ENCODE measurements at regions not wholly inside any gene's neighbourhood (a gene's known extent, or its start where the extent isn't known, plus 50 kb on each side); places are given as distances from the start of the nearest gene placed in this dataset.

GRCh38 chr15:95830281-95830680, 500.2 kb upstream of the NR2F2 start:
- no peak for DNase-seq (ENCODE audit: low spot score)

- no peak for DNase-seq (ENCODE audit: low spot score)
Observed at GRCh38 chr15:95832668-95833067, 497.8 kb upstream of the NR2F2 start.

DNA sequence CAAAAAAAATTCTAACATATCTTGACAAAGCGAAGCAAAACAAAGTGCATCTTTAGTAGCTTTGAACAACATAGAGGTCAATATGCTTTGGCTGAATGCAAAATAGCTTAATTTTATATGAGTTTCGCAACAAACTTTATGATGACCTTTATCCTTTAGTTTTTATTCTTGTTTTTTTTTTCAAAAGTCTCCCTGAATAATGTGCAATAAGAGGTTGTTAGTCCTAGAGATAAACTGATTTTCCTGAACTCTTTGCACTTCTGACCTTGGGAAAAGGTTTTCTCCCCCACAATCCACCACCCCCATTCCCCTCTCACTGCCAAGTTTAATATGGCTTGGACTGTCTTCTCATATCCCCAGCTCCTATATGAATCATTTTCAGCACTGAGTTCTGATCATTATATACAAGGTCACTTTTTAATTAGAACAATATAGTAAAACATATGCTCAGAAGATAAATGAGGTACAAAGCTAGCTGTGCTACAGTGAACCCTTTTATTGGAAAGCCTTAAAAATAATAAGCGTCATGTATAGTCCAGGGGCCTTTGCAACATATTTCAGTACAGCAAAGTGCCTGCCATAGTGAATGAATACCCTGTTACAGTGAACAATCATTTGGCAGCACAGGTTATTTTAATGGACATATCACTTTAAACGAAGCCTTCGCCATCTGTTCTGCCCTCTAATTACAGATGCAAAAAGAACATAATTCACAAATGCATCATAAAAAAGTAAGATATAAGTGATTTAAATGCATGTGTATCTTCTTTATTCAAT, 496.3 kb upstream of the NR2F2 start:
- no peak for DNase-seq (ENCODE audit: low spot score)

- DNase-seq (ENCODE audit: low spot score), result no peak
Observed at GRCh38 chr15:95836536-95836935, 494.0 kb upstream of the NR2F2 start.

DNA sequence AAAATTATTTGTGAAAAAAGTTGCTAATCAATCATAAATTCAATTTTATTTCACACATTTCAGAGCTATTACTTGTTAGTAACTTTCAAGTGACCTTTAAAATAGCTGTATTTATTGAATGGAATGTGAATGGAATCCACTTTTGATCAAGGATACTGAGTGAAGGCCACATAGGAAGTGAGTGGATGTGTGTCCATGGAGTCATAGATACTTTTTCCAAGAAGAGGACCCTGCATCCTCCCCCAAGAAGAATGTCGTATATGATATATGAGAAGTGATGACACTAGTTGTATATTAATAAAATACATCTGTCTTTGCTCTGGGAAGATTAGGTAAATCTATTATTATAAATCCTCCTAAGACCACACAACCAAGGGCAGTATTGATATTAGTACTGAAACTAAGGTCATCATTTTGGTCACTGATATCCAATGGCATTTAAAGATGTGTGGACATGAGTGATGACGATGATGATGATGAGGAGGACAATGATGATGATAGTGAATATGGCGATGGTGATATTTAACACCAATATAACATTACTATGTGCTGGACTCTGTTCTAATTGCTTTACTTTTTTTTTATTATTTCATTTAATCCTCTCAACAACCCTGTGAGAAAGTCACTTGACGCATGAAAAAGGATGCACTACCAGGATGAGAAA, 493.0 kb upstream of the NR2F2 start:
- DNase-seq (ENCODE audit: low spot score), result no peak

DNA sequence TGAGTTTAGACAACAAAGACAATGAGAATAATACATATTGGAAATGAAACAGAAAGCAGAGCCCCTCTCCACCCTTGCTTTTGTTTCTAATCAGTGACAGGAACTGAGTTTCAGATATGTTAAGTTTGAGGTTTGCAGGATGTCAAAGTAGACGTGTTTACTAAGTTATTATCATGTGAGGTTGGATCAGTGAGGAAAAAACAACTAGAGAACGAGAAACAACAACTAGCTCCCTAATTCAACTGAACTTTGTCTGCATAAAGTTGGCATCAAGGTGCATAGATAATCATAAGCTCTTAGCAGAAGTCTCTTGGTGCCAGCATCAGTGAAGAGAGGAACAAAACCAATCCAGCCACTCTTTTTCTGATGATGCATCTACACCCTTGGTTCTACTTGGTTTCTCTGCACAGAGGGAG, 491.1 kb upstream of the NR2F2 start:
- DNase-seq (ENCODE audit: low spot score), result no peak

DNA sequence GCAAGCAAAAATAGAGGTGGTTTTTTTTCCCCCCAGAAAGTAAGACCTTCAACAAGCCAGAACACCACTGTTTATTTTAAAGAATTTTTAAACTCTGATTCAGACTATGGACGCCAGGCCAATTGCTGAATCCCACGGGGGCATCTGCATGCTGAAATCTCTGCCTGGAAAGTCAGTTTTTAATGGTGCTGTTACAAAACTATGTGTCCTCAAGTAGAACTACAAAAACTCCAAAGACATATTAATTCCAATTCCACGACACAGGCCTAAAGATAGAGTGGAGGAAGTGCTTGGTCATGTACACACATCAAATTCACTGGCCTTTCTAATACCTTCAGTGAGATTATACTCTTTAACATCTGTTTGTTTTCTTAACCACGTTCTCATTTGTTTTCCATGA, 490.5 kb upstream of the NR2F2 start:
- no peak for DNase-seq (ENCODE audit: low spot score)

DNA sequence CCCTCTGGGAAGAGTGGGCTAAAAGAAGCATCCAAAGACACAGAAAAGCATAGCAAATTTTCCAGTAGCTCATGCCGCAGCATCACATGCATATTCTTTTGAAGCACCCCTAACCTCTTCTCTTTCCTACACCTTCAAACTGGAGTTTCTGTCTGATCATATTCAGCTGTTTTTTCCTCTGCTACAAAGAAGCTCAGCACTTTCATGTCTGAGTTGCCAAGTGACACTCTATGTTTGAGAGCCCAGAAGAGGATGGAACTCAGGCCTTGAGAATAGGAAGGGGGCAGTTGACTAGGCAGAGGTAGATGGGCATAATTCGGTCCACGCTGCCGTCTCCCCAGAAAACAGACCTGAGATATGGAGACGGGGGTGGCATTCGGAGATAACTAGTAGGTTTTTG, 489.6 kb upstream of the NR2F2 start:
- no peak for DNase-seq (ENCODE audit: low spot score)

DNA sequence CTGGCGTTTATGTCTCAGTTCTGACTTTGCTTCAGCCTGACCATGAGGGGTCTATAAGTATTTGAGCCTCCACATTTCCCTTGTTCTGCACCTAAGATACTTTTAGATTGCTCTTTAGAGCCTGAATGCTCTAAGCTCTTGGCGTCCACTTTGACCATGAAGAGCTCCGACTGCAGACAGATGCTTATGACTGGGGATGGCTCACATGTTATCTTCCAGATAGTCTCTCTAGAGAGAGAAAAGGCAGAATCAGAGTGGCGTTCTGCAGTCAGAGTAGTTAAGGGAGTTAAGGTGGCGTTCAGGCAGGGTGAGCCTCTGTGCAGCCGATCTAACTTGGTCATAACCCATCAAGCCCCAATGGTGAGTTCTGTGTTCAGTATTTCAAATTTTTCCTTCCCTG, 487.9 kb upstream of the NR2F2 start:
- no peak for DNase-seq (ENCODE audit: low spot score)

DNA sequence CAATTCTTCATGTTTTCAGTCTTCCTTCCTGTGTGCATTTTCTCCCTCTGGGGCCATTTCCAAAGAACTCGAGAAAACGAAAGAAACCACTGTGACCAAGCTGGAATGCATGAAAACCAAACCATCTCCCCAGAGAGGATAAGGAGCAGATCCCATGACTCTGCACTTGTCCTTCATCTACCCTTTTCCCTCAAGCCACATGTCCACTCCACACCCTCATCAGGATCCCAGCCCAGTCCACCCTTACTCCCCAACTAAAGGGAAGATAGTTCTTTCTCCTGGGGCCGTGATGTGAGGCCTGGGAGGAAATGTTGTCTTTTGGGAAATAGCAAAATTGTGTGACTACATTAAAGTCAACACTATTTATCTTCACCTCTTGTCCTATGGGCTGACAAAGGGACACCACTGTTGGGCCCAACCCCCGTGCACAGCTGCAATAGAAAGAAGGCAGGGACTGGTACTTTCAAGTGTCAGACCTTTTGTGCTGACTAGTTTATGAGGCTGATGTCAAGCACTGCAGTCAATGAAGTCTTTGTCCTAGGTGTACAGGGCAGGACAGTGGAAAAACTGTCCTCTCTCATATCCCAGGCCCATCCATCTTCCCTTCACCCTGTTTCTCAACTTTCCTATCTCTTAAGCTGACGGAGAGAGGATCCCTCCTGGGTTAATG, 487.1 kb upstream of the NR2F2 start:
- peak; percentile 84 for DNase-seq (ENCODE audit: low spot score)

GRCh38 chr15:95845862-95846515, 484.5 kb upstream of the NR2F2 start:
- no peak for DNase-seq (ENCODE audit: low spot score)

- DNase-seq (ENCODE audit: low spot score), result no peak
Observed at GRCh38 chr15:95848126-95848525, 482.4 kb upstream of the NR2F2 start.

- DNase-seq (ENCODE audit: low spot score), result no peak
Observed at GRCh38 chr15:95850837-95851236, 479.7 kb upstream of the NR2F2 start.

DNA sequence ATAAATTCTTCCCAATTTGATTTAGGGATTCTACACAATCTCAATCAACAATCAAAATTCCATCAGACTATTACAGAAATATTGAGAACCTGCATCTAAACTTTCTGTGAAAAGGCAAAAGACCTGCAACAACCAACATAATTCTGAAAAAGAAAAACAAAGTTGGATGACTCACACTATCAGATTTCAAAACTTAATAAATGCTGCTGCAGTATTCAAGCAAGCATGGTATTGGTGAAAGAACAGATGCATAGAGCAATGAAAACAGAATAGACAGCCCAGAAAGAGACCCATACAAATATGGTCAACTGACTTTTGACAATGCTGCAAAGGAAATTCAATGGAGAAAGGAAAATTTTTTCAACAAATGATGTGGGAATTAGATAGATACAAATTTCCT, 477.1 kb upstream of the NR2F2 start:
- DNase-seq (ENCODE audit: low spot score), result no peak

DNA sequence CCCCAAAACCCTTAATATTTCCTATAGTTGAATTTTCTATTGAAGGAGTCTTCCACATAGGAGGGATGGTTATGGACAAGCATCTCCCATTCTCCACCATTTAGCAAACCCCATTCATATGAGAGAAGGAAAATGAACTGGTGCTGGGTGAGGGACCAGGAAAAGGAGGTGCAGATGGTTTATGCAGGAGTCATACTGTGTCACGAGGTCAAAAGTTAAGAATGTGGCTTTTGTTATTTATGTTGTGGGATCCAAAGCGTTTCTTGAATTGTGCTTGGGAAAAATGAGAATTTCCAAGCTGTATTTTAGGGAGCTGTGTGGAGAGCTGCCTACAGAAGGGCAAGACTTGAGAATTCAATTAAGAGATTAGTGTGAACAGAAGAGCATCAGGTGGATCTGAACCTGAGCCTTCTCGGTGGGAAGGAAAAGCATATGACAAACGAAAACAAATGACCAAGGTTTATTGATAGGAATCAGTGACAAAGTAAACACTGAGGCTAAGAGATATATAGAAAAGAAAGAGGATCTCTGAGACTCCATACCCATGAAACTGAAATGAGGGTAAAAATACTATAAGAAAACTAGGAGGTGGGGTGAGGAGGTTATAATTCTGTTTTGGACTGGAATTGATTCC, 473.3 kb upstream of the NR2F2 start:
- no peak for DNase-seq (ENCODE audit: low spot score)

GRCh38 chr15:95857758-95858157, 472.7 kb upstream of the NR2F2 start:
- no peak for DNase-seq (ENCODE audit: low spot score)

DNA sequence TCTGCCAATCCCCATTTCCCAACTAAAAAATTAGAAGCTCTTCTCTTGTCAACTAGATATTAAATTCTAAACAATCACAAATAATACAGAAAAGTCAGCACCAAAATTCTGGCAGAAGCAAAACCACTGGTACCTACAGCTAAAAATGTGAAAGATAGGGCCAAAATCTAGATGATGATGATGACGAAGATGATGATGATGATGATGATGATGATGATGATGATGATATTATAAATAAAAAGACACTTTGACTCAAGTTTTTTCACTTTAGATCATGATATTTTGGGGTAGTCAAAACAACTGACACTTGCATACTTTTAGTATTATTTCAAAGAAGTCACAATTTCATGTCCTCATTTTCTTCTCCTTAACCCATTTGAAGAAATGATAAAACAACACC, 470.1 kb upstream of the NR2F2 start:
- no peak for DNase-seq (ENCODE audit: low spot score)

DNA sequence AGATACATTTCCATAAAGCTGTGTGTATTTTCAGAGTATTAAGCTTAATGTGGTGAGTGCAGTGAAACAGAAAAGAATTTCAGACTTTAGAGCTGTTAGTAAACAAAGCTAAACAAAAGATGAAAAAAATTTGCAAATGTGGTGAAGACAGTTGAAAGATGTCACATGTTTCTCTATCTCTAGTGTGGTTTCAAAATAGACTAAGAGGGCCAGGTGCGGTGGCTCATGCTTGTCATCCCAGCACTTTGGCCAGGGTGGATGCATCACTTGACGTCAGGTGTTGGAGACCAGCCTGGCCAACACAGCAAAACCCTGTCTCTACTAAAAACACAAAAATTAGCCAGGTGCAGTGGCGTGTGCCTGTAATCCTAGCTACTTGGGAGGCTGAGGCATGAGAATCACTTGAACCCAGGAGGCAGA, 466.0 kb upstream of the NR2F2 start:
- DNase-seq (ENCODE audit: low spot score), result no peak

DNA sequence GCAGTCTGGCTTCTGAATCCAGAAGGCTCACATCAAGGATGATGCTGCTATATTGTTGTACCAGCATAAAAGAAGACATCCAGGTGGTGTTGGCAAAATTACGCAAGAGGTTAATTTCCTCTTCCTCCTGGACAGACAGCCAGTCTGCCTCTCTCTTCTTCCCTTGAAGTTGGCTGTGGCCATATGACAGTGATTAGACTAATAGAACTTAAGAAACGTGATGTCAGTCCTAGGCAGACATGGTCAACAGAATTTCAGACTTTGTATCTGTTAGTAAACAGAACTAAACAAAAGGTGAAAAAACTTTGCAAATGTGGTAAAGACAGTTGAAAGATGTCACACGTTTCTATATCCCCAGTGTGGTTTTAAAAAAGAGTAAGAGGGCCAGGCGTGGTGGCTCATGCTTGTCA, 465.2 kb upstream of the NR2F2 start:
- no peak for DNase-seq (ENCODE audit: low spot score)

- DNase-seq (ENCODE audit: low spot score), result no peak
Observed at GRCh38 chr15:95866711-95867440, 463.6 kb upstream of the NR2F2 start.

DNA sequence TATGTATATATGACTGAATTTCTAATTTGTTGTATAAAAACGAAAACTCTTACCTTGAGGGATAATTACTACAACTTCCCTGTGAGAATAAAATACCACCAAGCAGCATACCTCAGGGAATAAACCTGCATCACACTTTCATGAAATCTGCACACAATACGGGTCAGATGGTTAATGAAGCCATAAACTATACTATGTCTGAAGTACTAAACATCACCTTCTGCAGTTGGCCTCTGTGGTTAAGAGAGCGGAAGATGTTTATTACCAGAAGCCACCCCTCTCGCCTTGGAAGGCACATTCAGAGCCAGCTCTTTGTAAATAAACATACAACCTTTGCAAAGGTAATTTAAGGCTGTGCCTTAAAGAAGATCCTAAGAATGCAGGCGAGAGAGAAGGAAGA, 462.1 kb upstream of the NR2F2 start:
- no peak for DNase-seq (ENCODE audit: low spot score)

GRCh38 chr15:95868970-95869369, 461.5 kb upstream of the NR2F2 start:
- DNase-seq (ENCODE audit: low spot score), result no peak

Measured in pons (tissue), 1 donor.